GM12891 (cell line): ENCODE measurements at regions not wholly inside any gene's neighbourhood (a gene's known extent, or its start where the extent isn't known, plus 50 kb on each side); places are given as distances from the start of the nearest gene placed in this dataset.

ENCODE experiments used
- PAX5 ChIP-seq: IDR thresholded peaks from 2 replicates; pipeline ENCODE4 v1.6.1; 2011; ENCODE audit warnings: low read length, moderate library complexity, mild to moderate bottlenecking; ENCODE audit not compliant: insufficient read depth, severe bottlenecking
- POLR2A ChIP-seq: IDR thresholded peaks from 2 replicates; pipeline ENCODE4 v1.6.1; 2011; ENCODE audit warnings: low read depth, low read length, control low read depth
- POLR2AphosphoS5 ChIP-seq: IDR thresholded peaks from 2 replicates; pipeline ENCODE4 v1.6.1; 2011; ENCODE audit warnings: low read depth, low read length, control low read depth
- POU2F2 ChIP-seq: IDR thresholded peaks from 2 replicates; pipeline ENCODE4 v1.6.1; 2011; ENCODE audit warnings: low read depth, mild to moderate bottlenecking, control low read depth, low read length, moderate library complexity
- SPI1 ChIP-seq: IDR thresholded peaks from 2 replicates; pipeline ENCODE4 v1.6.1; 2011; ENCODE audit warnings: low read depth, low read length, control low read depth
- TAF1 ChIP-seq: IDR thresholded peaks from 2 replicates; pipeline ENCODE4 v1.6.1; 2011; ENCODE audit warnings: low read depth, low read length, control low read depth

GRCh38 chr5:50923768-50924494, 257.5 kb downstream of the PARP8 start:
- no peak for TF ChIP-seq POLR2AphosphoS5
- no peak for TF ChIP-seq POLR2A
- TF ChIP-seq SPI1 = no peak
- TF ChIP-seq TAF1 = no peak
- no peak for TF ChIP-seq PAX5
- TF ChIP-seq POU2F2 = no peak
